H1 (cell line): ENCODE measurements at regions not wholly inside any gene's neighbourhood (a gene's known extent, or its start where the extent isn't known, plus 50 kb on each side); places are given as distances from the start of the nearest gene placed in this dataset.

Source experiments
- CTCF ChIA-PET: fragments of 300-600 bp; sonication (Branson Sonifier 250); formaldehyde crosslinking; loops from one replicate; lab custom pipeline; 2021; ENCODE audit not compliant: partially characterized antibody; lab: Charles Lee
- POLR2A ChIA-PET: fragments of 300-600 bp; sonication (Branson Sonifier 250); formaldehyde crosslinking; loops from one replicate; lab custom pipeline; 2021; ENCODE audit warnings: inconsistent platforms; ENCODE audit not compliant: partially characterized antibody; lab: Charles Lee
- DNase-seq, 2 experiments: peaks; one replicate each; pipeline versions ENCODE4 v3.0.0 to v3.0.0-alpha.2; 2010 to 2022; ENCODE audit warnings: low spot score in 2 of 2, low read depth in 1 of 2, mixed read lengths in 1 of 2
- FAIRE-seq: peaks from 2 replicates; lab custom pipeline; 2011; peaks lifted over from hg19 to GRCh38; lab: Jason Lieb, UNC
- H2AFZ ChIP-seq: 2 replicates; pipeline ENCODE4 v1.8.1; 2012; ENCODE audit warnings: low read length, inconsistent platforms
- H2AK5ac ChIP-seq: 2 replicates; pipeline ENCODE4 v1.6.1; 2013; ENCODE audit warnings: low read depth, low read length
- H2BK120ac ChIP-seq: replicated peaks from 2 replicates; pipeline ENCODE3; 2013; ENCODE audit warnings: low read depth, low read length, inconsistent platforms
- H2BK12ac ChIP-seq: 2 replicates; pipeline ENCODE4 v1.6.1; 2013; ENCODE audit warnings: low read depth, low read length
- H2BK15ac ChIP-seq: 2 replicates; pipeline ENCODE4 v1.6.1; 2013; ENCODE audit warnings: low read length
- H2BK20ac ChIP-seq: 2 replicates; pipeline ENCODE4 v1.6.1; 2013; ENCODE audit warnings: low read length
- H2BK5ac ChIP-seq: 2 replicates; pipeline ENCODE4 v1.6.1; 2013; ENCODE audit warnings: low read depth, low read length
- H3K14ac ChIP-seq: 2 replicates; pipeline ENCODE4 v1.6.1; 2013; ENCODE audit warnings: inconsistent platforms; ENCODE audit not compliant: insufficient read length
- H3K18ac ChIP-seq: 2 replicates; pipeline ENCODE4 v1.6.1; 2013; ENCODE audit warnings: low read length; ENCODE audit errors: extremely low read depth
- H3K23ac ChIP-seq: 2 replicates; pipeline ENCODE4 v1.6.1; 2013; ENCODE audit warnings: inconsistent platforms; ENCODE audit not compliant: insufficient read length
- H3K23me2 ChIP-seq: 2 replicates; pipeline ENCODE4 v1.6.1; 2013; ENCODE audit warnings: low read depth, low read length
- H3K27ac ChIP-seq: 2 replicates; pipeline ENCODE4 v1.6.1; 2011; ENCODE audit warnings: low read depth, low read length, inconsistent platforms
- H3K27me3 ChIP-seq, 4 experiments: replicated peaks in 1 of 4; 1 replicate in 1 of 4; 2 replicates in 3 of 4; pipeline versions ENCODE4 v1.6.1 to v1.8.1; 2011 to 2013; ENCODE audit warnings: low read length in 3 of 4, mild to moderate bottlenecking in 3 of 4, inconsistent platforms in 2 of 4, mixed read lengths in 2 of 4, moderate library complexity in 1 of 4; ENCODE audit not compliant: control insufficient read depth in 3 of 4, insufficient read depth in 3 of 4; ENCODE audit errors: extremely low read depth in 1 of 4
- H3K36me3 ChIP-seq, 4 experiments: 2 replicates each; pipeline versions ENCODE4 v1.6.1 to v1.8.1; 2011 to 2013; ENCODE audit warnings: mild to moderate bottlenecking in 4 of 4, low read length in 3 of 4, moderate library complexity in 2 of 4, control low read depth in 1 of 4, inconsistent platforms in 1 of 4; ENCODE audit not compliant: insufficient read depth in 4 of 4, control insufficient read depth in 2 of 4
- H3K4ac ChIP-seq: replicated peaks from 2 replicates; pipeline ENCODE3; 2013; ENCODE audit warnings: low read length, low read depth, mixed read lengths, inconsistent platforms; ENCODE audit not compliant: insufficient read length
- H3K4me1 ChIP-seq, 4 experiments: replicated peaks in 1 of 4; 1 replicate in 1 of 4; 2 replicates in 3 of 4; pipeline versions ENCODE4 v1.6.1 to v1.8.1; 2011 to 2013; ENCODE audit warnings: low read length in 3 of 4, inconsistent platforms in 2 of 4, mixed read lengths in 1 of 4; ENCODE audit not compliant: insufficient read depth in 4 of 4, control insufficient read depth in 3 of 4
- H3K4me2 ChIP-seq, 2 experiments: 2 replicates each; pipeline versions ENCODE4 v1.6.1 to v1.8.1; 2011 to 2013; ENCODE audit warnings: low read depth in 2 of 2, low read length in 2 of 2, control low read depth in 1 of 2, inconsistent platforms in 1 of 2, mild to moderate bottlenecking in 1 of 2; ENCODE audit not compliant: insufficient read depth in 1 of 2
- H3K4me3 ChIP-seq, 4 experiments: fragments of 200-600, 300-600 bp in 1 of 4; sonication (generic), shearing (Covaris generic), sonication (Bioruptor Twin) in 1 of 4; 2 replicates each; pipeline versions ENCODE4 v1.5.1 to v1.8.1; 2011 to 2016; ENCODE audit warnings: low read length in 4 of 4, low read depth in 3 of 4, control low read depth in 2 of 4, inconsistent platforms in 2 of 4, mild to moderate bottlenecking in 2 of 4, mixed read lengths in 1 of 4, moderate library complexity in 1 of 4; ENCODE audit not compliant: insufficient read depth in 2 of 4; ENCODE audit errors: extremely low read depth in 1 of 4
- H3K56ac ChIP-seq: replicated peaks from 2 replicates; pipeline ENCODE3; 2013; ENCODE audit warnings: low read depth, mild to moderate bottlenecking, mixed read lengths, low read length, inconsistent platforms; ENCODE audit not compliant: insufficient read length
- H3K79me1 ChIP-seq: 2 replicates; pipeline ENCODE4 v1.6.1; 2013; ENCODE audit warnings: low read depth, low read length, control low read depth
- H3K79me2 ChIP-seq, 2 experiments: 2 replicates each; pipeline versions ENCODE4 v1.6.1 to v1.8.1; 2012 to 2013; ENCODE audit warnings: low read length in 2 of 2, mild to moderate bottlenecking in 2 of 2, inconsistent platforms in 1 of 2; ENCODE audit not compliant: insufficient read depth in 2 of 2, control insufficient read depth in 1 of 2
- H3K9ac ChIP-seq, 4 experiments: replicated peaks in 1 of 4; 1 replicate in 1 of 4; 2 replicates in 3 of 4; pipeline versions ENCODE4 v1.6.1 to v1.8.1; 2011 to 2013; ENCODE audit warnings: low read depth in 3 of 4, low read length in 3 of 4, control low read depth in 2 of 4, mild to moderate bottlenecking in 2 of 4, moderate library complexity in 2 of 4, inconsistent platforms in 1 of 4; ENCODE audit errors: extremely low read depth in 1 of 4
- H3K9me3 ChIP-seq, 2 experiments: 2 replicates each; pipeline versions ENCODE4 v1.6.1 to v1.8.1; 2012 to 2013; ENCODE audit warnings: mild to moderate bottlenecking in 2 of 2, moderate library complexity in 2 of 2, control low read depth in 1 of 2, inconsistent platforms in 1 of 2, low read depth in 1 of 2, low read length in 1 of 2, mixed read lengths in 1 of 2; ENCODE audit not compliant: insufficient read depth in 2 of 2
- H4K20me1 ChIP-seq, 2 experiments: replicated peaks in 1 of 2; 2 replicates each; pipeline versions ENCODE3 to v1.8.1; 2011 to 2013; ENCODE audit warnings: inconsistent platforms in 2 of 2, low read length in 2 of 2, mild to moderate bottlenecking in 1 of 2; ENCODE audit not compliant: insufficient read depth in 2 of 2, control insufficient read depth in 1 of 2
- H4K5ac ChIP-seq: 2 replicates; pipeline ENCODE4 v1.6.1; 2013; ENCODE audit warnings: low read length, low read depth, mixed read lengths, inconsistent platforms; ENCODE audit not compliant: insufficient read length
- H4K8ac ChIP-seq: 2 replicates; pipeline ENCODE4 v1.8.0; 2013; ENCODE audit warnings: mild to moderate bottlenecking, moderate library complexity, low read length, inconsistent platforms; ENCODE audit not compliant: insufficient read depth; ENCODE audit errors: extremely low read depth
- H4K91ac ChIP-seq: replicated peaks from 2 replicates; pipeline ENCODE3; 2013; ENCODE audit warnings: low read length, mixed read lengths, inconsistent platforms; ENCODE audit not compliant: insufficient read length
- CBX5 ChIP-seq: fragments of 300-800, 300-1000 bp; sonication (generic); IDR thresholded peaks from 2 replicates; pipeline ENCODE4 v1.7.1; 2016; ENCODE audit warnings: antibody characterized with exemption, low read length, low read depth
- E2F6 ChIP-seq: IDR thresholded peaks from 2 replicates; pipeline ENCODE4 v1.6.1; 2012; ENCODE audit warnings: inconsistent platforms
- RAD21 ChIP-seq, 2 experiments: IDR thresholded peaks in 1 of 2; conservative IDR thresholded peaks in 1 of 2; 2 replicates each; pipeline ENCODE4 v1.6.1; 2011; ENCODE audit warnings: low read depth in 2 of 2, low read length in 2 of 2, improper control_type of control experiment in 1 of 2, inconsistent platforms in 1 of 2, mild to moderate bottlenecking in 1 of 2, moderate library complexity in 1 of 2
- RNF2 ChIP-seq: fragments of 200-900, 300-1000 bp; sonication (generic); IDR thresholded peaks from 2 replicates; pipeline ENCODE4 v1.7.1; 2016; ENCODE audit warnings: borderline replicate concordance, low read depth, mild to moderate bottlenecking, antibody characterized with exemption, low read length; ENCODE audit not compliant: poor library complexity, severe bottlenecking; ENCODE audit errors: missing control alignments
- TCF12 ChIP-seq: IDR thresholded peaks from 2 replicates; pipeline ENCODE4 v1.6.1; 2011; ENCODE audit warnings: low read depth, mild to moderate bottlenecking, low read length
- YY1 ChIP-seq: IDR thresholded peaks from 2 replicates; pipeline ENCODE4 v1.6.1; 2011; ENCODE audit warnings: low read depth, mild to moderate bottlenecking, low read length
- WGBS, 2 experiments: shearing (Covaris generic) in 1 of 2; methylation state at CpG; one replicate each; pipeline versions ENCODE4 v1.1.6 to v1.1.7; 2013 to 2015; ENCODE audit warnings: low lambda C conversion rate in 2 of 2, mixed read lengths in 2 of 2, inconsistent platforms in 1 of 2, low coverage in 1 of 2, missing lambda C conversion rate in 1 of 2; ENCODE audit not compliant: insufficient replicate concordance in 2 of 2, insufficient coverage in 1 of 2, insufficient read length in 1 of 2; ENCODE audit errors: extremely low coverage in 1 of 2, missing lambda C conversion rate in 1 of 2; 5-methylcytosine and 5-hydroxymethylcytosine counted together
- TF ChIP-seq, protein P1 (sequence below): IDR thresholded peaks from 2 replicates; pipeline ENCODE4 v1.6.1; 2012; ENCODE audit warnings: low read length, inconsistent platforms

- no peak overlapping the region for H4K5ac ChIP-seq
Measured at GRCh38 chr18:45349467-45349866, 265.8 kb upstream of the SLC14A2 start.

More at GRCh38 chr18:45349467-45349866, 265.8 kb upstream of the SLC14A2 start:
- Histone ChIP-seq H2BK120ac (no peak overlapping the region), H3K27ac (no peak overlapping the region), H3K4me2 (no peak overlapping the region), H3K27me3 (peaks cover 0 to 1% (median 0%) of the 10 kb centered on the region in 4 experiments; a peak in 1 of 7 replicates), H2AK5ac (no peak overlapping the region), H3K4me3 (no peak overlapping the region), H2BK20ac (no peak overlapping the region), H3K36me3 (no peaks in the 10 kb centered on the region), H3K18ac (no peak overlapping the region), H3K14ac (no peak overlapping the region), H3K23ac (no peak overlapping the region), H3K9ac (no peak overlapping the region), H2AFZ (no peak overlapping the region), H2BK15ac (no peak overlapping the region), H2BK12ac (no peak overlapping the region), H4K8ac (no peak overlapping the region), H2BK5ac (no peak overlapping the region), H3K79me2 (no peaks in the 10 kb centered on the region), H4K20me1 (no peaks in the 10 kb centered on the region), H3K56ac (no peak overlapping the region), H4K91ac (no peak overlapping the region), H3K79me1 (no peaks in the 10 kb centered on the region), H3K4ac (no peak overlapping the region), H3K4me1 (no peaks in the 10 kb centered on the region), H3K9me3 (no peaks in the 10 kb centered on the region), H3K23me2 (no peaks in the 10 kb centered on the region)
- DNase-seq, result no peak
- WGBS, 2 experiments, result 91% methylated on average over 2 of the region's 2 CpGs; no CpG with 5 or more reads in 1 of the 2 experiments
- no peak for FAIRE-seq
- CTCF ChIA-PET, result interaction anchor here (1.4 kb wide), 2 partner anchors 10 to 75 kb away, joined by 3 read pairs; no protein-coding TSS in a partner anchor
- POLR2A ChIA-PET, result no interaction called here
- TF ChIP-seq RAD21 (IDR thresholded peaks at IDR 0.05 in 1 of 2, conservative IDR thresholded peaks at IDR 0.05 in 1 of 2; ENCODE audit: low read depth in 2 of 2, low read length in 2 of 2), result no peak
- no peak for TF ChIP-seq E2F6
- no peak for TF ChIP-seq YY1
- TF ChIP-seq, protein P1, sequence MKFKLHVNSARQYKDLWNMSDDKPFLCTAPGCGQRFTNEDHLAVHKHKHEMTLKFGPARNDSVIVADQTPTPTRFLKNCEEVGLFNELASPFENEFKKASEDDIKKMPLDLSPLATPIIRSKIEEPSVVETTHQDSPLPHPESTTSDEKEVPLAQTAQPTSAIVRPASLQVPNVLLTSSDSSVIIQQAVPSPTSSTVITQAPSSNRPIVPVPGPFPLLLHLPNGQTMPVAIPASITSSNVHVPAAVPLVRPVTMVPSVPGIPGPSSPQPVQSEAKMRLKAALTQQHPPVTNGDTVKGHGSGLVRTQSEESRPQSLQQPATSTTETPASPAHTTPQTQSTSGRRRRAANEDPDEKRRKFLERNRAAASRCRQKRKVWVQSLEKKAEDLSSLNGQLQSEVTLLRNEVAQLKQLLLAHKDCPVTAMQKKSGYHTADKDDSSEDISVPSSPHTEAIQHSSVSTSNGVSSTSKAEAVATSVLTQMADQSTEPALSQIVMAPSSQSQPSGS, result no peak
- TF ChIP-seq CBX5, result no peak
- TF ChIP-seq TCF12, result no peak
- no peak for TF ChIP-seq RNF2
